AG09309 (cell line): ENCODE measurements at regions not wholly inside any gene's neighbourhood (a gene's known extent, or its start where the extent isn't known, plus 50 kb on each side); places are given as distances from the start of the nearest gene placed in this dataset.

ENCODE experiments used
- DNase-seq: peaks from one replicate; pipeline ENCODE4 v3.0.0-alpha.2; 2010; ENCODE audit warnings: low read depth
- H3K4me3 ChIP-seq: 2 replicates; pipeline ENCODE4 v1.5.1; 2011; ENCODE audit warnings: mild to moderate bottlenecking, low read depth, low read length, moderate library complexity; ENCODE audit not compliant: control insufficient read depth
- TF ChIP-seq, protein P1 (sequence below): IDR thresholded peaks from 2 replicates; pipeline ENCODE4 v1.5.1; 2011; ENCODE audit warnings: mild to moderate bottlenecking, low read depth, low read length, inconsistent platforms; ENCODE audit not compliant: insufficient read depth, control insufficient read depth; ENCODE audit errors: missing control alignments

DNA sequence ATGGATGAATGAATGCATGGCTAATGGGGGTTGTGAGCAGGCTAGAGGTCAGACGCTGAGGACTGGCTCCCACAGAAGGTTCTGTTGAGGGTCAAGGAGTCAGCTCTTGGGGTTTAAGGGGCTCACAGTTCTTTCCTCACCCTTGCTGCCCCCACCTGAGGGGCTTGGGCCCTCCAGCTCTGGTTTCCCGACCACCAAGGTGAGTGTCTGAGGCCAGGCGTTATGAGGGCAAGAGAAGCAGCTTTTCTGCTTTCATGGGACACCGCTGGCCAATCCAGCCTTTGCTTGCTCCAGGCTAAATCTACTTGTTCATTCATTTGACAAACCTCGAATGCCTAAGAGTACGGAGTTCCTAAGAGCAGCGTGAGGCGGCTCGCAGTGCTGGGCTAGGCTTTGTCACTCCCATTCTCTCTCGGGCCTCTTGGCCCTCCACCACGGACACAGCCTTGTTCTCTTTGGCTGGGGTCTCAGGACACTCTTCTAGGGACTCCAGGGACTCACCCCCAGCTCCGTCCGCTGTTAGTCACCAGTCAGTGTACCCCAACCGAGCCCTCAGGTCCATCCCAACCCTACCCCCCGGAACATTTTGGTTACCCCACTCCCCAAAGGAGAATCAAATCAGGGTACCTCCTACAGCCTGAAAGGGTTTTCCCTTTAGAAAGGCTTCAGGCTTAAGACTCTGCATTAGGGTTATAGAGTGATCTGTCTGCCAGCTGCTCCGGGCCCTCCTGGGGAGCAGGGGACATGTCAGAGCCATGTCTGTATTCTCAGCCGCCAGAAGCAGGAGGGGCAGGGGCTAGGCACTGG, 210.1 kb upstream of the MVB12B start:
- TF ChIP-seq, protein P1, sequence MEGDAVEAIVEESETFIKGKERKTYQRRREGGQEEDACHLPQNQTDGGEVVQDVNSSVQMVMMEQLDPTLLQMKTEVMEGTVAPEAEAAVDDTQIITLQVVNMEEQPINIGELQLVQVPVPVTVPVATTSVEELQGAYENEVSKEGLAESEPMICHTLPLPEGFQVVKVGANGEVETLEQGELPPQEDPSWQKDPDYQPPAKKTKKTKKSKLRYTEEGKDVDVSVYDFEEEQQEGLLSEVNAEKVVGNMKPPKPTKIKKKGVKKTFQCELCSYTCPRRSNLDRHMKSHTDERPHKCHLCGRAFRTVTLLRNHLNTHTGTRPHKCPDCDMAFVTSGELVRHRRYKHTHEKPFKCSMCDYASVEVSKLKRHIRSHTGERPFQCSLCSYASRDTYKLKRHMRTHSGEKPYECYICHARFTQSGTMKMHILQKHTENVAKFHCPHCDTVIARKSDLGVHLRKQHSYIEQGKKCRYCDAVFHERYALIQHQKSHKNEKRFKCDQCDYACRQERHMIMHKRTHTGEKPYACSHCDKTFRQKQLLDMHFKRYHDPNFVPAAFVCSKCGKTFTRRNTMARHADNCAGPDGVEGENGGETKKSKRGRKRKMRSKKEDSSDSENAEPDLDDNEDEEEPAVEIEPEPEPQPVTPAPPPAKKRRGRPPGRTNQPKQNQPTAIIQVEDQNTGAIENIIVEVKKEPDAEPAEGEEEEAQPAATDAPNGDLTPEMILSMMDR: no peak
- H3K4me3 ChIP-seq: no peak overlapping the region
- DNase-seq: no peak

DNA sequence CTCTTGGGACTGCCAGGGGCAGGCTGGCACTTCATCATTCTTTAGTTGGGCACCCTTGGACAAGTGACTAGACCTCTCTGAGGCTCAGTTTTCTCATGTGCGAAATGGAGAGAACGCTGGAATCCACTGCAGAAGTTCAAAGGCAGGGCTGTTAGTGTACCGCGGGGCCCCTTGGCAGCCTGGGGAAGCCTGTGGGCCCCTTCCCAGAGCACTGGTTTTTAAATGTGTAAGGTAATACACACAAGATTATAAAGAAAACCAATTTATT, 209.5 kb upstream of the MVB12B start:
- no peak overlapping the region for H3K4me3 ChIP-seq
- DNase-seq: no peak
- TF ChIP-seq, protein P1: no peak

DNA sequence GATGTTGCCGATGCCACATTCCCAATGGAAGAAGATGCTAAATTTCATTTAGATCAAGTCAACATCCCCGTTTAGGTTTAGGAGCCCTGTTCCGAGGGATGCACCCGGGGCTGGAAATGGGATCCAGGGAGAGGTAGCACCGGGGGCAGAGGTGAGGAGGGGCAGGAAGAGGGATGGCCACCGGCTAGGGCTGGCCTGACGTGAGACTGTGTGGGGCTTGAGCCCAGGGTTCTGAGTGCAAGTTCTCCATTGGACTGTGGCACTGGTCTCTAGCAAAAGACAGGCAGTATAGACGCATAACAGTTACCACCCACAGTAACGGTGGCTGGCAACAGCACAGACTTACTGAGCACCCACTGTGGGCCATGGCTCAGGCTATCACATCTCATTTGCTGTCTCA, 209.0 kb upstream of the MVB12B start:
- no peak overlapping the region for H3K4me3 ChIP-seq
- TF ChIP-seq, protein P1: no peak
- no peak for DNase-seq

DNA sequence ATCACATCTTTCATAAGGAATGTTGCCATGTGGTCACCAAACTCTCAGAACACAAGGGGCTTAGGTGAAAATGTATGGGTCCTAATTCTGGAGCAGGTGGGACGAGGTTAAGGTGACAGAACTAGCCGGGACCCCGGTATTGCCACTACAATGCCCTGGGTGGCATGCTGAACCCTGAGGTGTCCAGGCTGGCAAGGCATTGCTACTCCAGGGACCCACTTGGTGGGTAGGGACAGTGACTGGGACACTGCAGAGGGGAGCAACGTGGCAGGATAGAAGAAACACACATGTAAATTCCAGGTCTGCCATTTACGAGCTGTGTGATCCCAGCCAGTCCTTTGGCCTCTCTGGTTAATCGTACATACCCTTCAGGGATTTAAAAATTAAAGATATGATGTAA, 206.9 kb upstream of the MVB12B start:
- no peak for DNase-seq
- no peak overlapping the region for H3K4me3 ChIP-seq
- TF ChIP-seq, protein P1: no peak

DNA sequence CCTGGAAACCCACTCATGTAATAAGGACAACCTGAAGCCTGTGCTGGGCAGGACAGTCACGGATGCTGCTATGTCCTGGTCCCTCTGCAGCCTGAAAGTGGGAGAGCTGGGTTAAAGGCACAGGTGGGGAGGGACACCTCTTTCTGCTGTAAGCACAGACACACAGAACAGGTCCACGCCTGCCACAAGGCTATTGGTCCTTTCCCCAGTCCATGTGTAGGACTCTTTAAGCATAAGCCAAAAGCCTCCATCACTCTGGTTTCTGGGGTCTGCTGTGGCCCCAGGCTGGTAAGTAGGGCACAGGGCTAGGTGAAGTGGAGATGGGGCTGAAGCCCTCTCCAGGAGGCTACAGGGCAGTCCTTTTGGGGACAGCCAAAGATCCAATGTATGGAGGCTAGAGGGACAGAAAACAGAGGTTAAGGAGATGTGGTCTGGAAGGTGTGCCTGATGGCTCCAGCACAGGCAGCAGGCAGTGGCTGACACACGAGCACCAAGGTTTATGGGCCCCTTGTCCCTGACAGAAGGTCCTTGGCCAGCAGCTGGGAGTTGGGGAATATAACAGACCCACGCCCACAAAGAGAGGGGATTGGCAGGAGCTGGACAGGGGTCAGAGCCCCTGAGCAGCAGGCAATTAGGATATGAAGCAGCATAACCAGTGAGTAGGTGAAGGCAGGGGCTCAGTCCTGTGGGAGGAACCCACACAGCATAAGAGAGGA, 203.6 kb upstream of the MVB12B start:
- TF ChIP-seq, protein P1: no peak
- no peak overlapping the region for H3K4me3 ChIP-seq
- no peak for DNase-seq

DNA sequence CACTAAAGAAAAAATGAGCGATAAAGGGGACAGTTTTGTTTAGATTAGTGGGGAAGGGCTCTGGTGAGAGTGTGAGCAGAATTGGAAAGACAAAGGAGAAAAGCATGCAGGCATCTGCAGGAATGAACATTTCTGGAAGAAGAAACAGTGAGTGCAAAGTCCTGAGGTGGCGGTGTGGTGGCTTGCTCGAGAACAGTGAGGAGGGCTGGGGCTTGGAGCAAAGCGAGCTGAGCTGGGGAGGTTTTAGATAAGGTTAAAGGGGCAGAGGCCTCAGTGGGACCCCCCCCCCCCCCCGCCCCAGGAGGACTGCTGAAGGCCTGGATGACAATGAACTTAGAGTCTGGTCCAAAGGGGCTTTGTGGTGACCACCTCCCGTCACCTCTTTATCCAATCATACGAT, 202.7 kb upstream of the MVB12B start:
- DNase-seq: no peak
- TF ChIP-seq, protein P1: no peak
- no peak overlapping the region for H3K4me3 ChIP-seq
